ENCODE measurements at regions not wholly inside any gene's neighbourhood (a gene's known extent, or its start where the extent isn't known, plus 50 kb on each side); places are given as distances from the start of the nearest gene placed in this dataset.

GRCh38 chr6:47404435-47404834 is 73.2 kb upstream of the CD2AP start:
- TF ChIP-seq CTCF (conservative IDR thresholded peaks at IDR 0.05; ENCODE audit: low read length) (no peak), EZH2phosphoT487 (IDR thresholded peaks at IDR 0.05; ENCODE audit: borderline replicate concordance, low read depth, low read length) (no peak)
- Histone ChIP-seq H3K27ac (ENCODE audit: low read depth, low read length, poor library complexity, severe bottlenecking) (peak overlapping the region; percentile 57), H3K9me2 (ENCODE audit: insufficient read depth, low read length) (no peaks in the 10 kb centered on the region), H3K4me1 (ENCODE audit: insufficient read depth, low read length, poor library complexity, severe bottlenecking) (peaks cover 34% of the 10 kb centered on the region), H2AFZ (ENCODE audit: low read length) (peak overlapping the region; percentile 83; the same call in 1 of the 2 replicates), H3K4me2 (ENCODE audit: low read length) (no peak overlapping the region), H4K20me1 (ENCODE audit: insufficient read depth, low read length) (no peaks in the 10 kb centered on the region), H3K79me2 (ENCODE audit: insufficient read depth, low read depth, low read length) (no peaks in the 10 kb centered on the region), H3K9me3 (ENCODE audit: low read length) (no peaks in the 10 kb centered on the region), H3K4me3 (ENCODE audit: low read depth, low read length, poor library complexity, severe bottlenecking) (no peak overlapping the region), H3K36me3 (ENCODE audit: insufficient read depth, low read length) (no peaks in the 10 kb centered on the region)
- intact Hi-C loops (cut with micrococcal nuclease; ENCODE audit: unreplicated experiment) = no loop called here
- no peak for DNase-seq (ENCODE audit: low spot score)
- CTCF ChIA-PET (ENCODE audit: unreplicated experiment) = interaction anchor here (0.9 kb wide), 1 partner anchor 227 kb away, joined by 3 read pairs; no protein-coding TSS in a partner anchor
- no TSS peak for BruUV-seq (replicated peaks)
- POLR2A ChIA-PET = interaction anchor here (0.7 to 1.8 kb wide), 5 partner anchors 9 to 73 kb away, joined by 3 to 8 read pairs (median 4); partner anchors contain the start of gene CD2AP

- no peak overlapping the region for H2AFZ ChIP-seq (ENCODE audit: low read length)
- no TSS peak for BruUV-seq (replicated peaks)
- no peaks in the 10 kb centered on the region for H3K9me3 ChIP-seq (ENCODE audit: low read length)
- ChIA-PET POLR2A (interaction anchor here (0.6 to 1.8 kb wide), 5 partner anchors 8 to 72 kb away, joined by 3 to 8 read pairs (median 4); no protein-coding TSS in a partner anchor), CTCF (ENCODE audit: unreplicated experiment) (no interaction called here)
- peaks cover 34% of the 10 kb centered on the region for H3K4me1 ChIP-seq (ENCODE audit: insufficient read depth, low read length, poor library complexity, severe bottlenecking)
- H3K4me3 ChIP-seq (ENCODE audit: low read depth, low read length, poor library complexity, severe bottlenecking) = no peak overlapping the region
- H3K9me2 ChIP-seq (ENCODE audit: insufficient read depth, low read length) = no peaks in the 10 kb centered on the region
- no peak overlapping the region for H3K27ac ChIP-seq (ENCODE audit: low read depth, low read length, poor library complexity, severe bottlenecking)
- no peak for DNase-seq (ENCODE audit: low spot score)
- H3K36me3 ChIP-seq (ENCODE audit: insufficient read depth, low read length) = no peaks in the 10 kb centered on the region
- no peaks in the 10 kb centered on the region for H3K79me2 ChIP-seq (ENCODE audit: insufficient read depth, low read depth, low read length)
- intact Hi-C loops (cut with micrococcal nuclease; ENCODE audit: unreplicated experiment) = no loop called here
- no peak overlapping the region for H3K4me2 ChIP-seq (ENCODE audit: low read length)
- no peaks in the 10 kb centered on the region for H4K20me1 ChIP-seq (ENCODE audit: insufficient read depth, low read length)
- TF ChIP-seq CTCF (conservative IDR thresholded peaks at IDR 0.05; ENCODE audit: low read length) (no peak), EZH2phosphoT487 (IDR thresholded peaks at IDR 0.05; ENCODE audit: borderline replicate concordance, low read depth, low read length) (no peak)
Measured at GRCh38 chr6:47405273-47405672, 72.3 kb upstream of the CD2AP start.

Measured in OCI-LY7 (cell line).